GM18870 (cell line): ENCODE measurements at regions not wholly inside any gene's neighbourhood (a gene's known extent, or its start where the extent isn't known, plus 50 kb on each side); places are given as distances from the start of the nearest gene placed in this dataset.

Source experiments
- ATAC-seq: cut with Tn5 transposase; IDR thresholded peaks from one replicate; pipeline ENCODE4 v1.9.1; 2021; ENCODE audit warnings: moderate library complexity; ENCODE audit not compliant: unreplicated experiment

GRCh38 chr3:72153477-72154314 is 368.7 kb upstream of the PROK2 start:
- ATAC-seq = no peak

- ATAC-seq = no peak
Measured at GRCh38 chr3:72152551-72153476, 367.9 kb upstream of the PROK2 start.

- no peak for ATAC-seq
Measured at GRCh38 chr3:72151465-72152238, 366.7 kb upstream of the PROK2 start.

- ATAC-seq = no peak
Measured at GRCh38 chr3:72150634-72151412, 365.9 kb upstream of the PROK2 start.

GRCh38 chr3:72149645-72150300 is 364.8 kb upstream of the PROK2 start:
- ATAC-seq = no peak

- no peak for ATAC-seq
Measured at GRCh38 chr3:72147600-72147999, 362.7 kb upstream of the PROK2 start.

- ATAC-seq = no peak
Measured at GRCh38 chr3:72145506-72146380, 360.8 kb upstream of the PROK2 start.

GRCh38 chr3:72144773-72145505 is 360.0 kb upstream of the PROK2 start:
- ATAC-seq = peak; percentile 62

- ATAC-seq = no peak
Measured at GRCh38 chr3:72143966-72144717, 359.2 kb upstream of the PROK2 start.

- no peak for ATAC-seq
Measured at GRCh38 chr3:72143322-72143721, 358.4 kb upstream of the PROK2 start.

GRCh38 chr3:72142028-72142427 is 357.1 kb upstream of the PROK2 start:
- no peak for ATAC-seq

- ATAC-seq = no peak
Measured at GRCh38 chr3:72141264-72141663, 356.3 kb upstream of the PROK2 start.

GRCh38 chr3:72139316-72139715 is 354.4 kb upstream of the PROK2 start:
- ATAC-seq = no peak

GRCh38 chr3:72137865-72138861 is 353.2 kb upstream of the PROK2 start:
- ATAC-seq = peak; percentile 39

- ATAC-seq = no peak
Measured at GRCh38 chr3:72135636-72136035, 350.7 kb upstream of the PROK2 start.

GRCh38 chr3:72134989-72135451 is 350.1 kb upstream of the PROK2 start:
- peak; percentile 49 for ATAC-seq
